ENCODE measurements at regions not wholly inside any gene's neighbourhood (a gene's known extent, or its start where the extent isn't known, plus 50 kb on each side); places are given as distances from the start of the nearest gene placed in this dataset.

DNA sequence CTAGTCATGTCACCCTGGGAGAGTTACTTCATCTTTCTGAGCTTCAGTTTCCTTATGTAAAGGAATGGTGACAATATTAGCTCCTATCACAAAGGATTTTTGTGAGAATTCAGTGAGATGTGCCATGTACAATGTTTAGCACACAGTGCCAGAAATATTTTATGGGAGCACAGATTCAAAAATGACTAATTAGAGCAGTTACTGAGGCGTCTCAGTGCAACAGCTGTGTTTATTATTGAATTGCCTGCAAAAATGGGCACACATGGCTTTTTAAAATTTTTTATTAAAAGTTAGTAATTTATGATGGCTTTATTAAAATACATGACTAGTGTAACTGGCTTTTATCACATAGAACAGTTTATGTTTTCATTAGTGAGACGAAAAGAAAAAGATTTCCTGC lies 134.3 kb upstream of the AHI1 start:
- H3K27me3 Mint-ChIP-seq (ENCODE audit: low read depth), result peaks cover 2% of the 10 kb centered on the region
- no peaks in the 10 kb centered on the region for H3K9me3 Mint-ChIP-seq
- H3K36me3 Mint-ChIP-seq (ENCODE audit: low read depth), result no peaks in the 10 kb centered on the region
- no peak overlapping the region for H3K4me3 Mint-ChIP-seq
- no peaks in the 10 kb centered on the region for H3K4me1 Mint-ChIP-seq
- TF ChIP-seq, protein P1, sequence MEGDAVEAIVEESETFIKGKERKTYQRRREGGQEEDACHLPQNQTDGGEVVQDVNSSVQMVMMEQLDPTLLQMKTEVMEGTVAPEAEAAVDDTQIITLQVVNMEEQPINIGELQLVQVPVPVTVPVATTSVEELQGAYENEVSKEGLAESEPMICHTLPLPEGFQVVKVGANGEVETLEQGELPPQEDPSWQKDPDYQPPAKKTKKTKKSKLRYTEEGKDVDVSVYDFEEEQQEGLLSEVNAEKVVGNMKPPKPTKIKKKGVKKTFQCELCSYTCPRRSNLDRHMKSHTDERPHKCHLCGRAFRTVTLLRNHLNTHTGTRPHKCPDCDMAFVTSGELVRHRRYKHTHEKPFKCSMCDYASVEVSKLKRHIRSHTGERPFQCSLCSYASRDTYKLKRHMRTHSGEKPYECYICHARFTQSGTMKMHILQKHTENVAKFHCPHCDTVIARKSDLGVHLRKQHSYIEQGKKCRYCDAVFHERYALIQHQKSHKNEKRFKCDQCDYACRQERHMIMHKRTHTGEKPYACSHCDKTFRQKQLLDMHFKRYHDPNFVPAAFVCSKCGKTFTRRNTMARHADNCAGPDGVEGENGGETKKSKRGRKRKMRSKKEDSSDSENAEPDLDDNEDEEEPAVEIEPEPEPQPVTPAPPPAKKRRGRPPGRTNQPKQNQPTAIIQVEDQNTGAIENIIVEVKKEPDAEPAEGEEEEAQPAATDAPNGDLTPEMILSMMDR (conservative IDR thresholded peaks at IDR 0.05), result no peak
- no peak for DNase-seq (ENCODE audit: low read depth, low spot score)
- H3K27ac Mint-ChIP-seq (ENCODE audit: unreplicated experiment), result no peak overlapping the region

DNA sequence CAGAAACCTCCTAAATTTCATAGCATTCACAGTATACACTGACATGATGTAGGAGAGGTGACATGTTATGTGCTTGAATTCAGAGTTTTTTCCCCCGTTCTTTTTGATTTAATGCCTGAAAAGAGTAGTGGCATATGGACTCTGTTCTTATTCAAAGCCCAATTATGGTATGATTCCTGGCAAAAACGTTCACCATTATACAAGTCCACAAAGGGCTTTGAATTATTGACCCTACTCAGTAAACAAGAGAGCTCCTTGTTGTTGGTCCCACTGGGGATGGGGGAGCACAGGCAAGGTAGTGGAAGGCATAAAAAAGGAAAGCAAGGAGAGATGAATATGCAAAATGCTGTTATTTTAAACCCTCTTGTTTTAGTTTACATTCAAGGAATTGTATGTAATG lies 136.0 kb upstream of the AHI1 start:
- DNase-seq (ENCODE audit: low read depth, low spot score), result no peak
- Mint-ChIP-seq H3K4me3 (no peak overlapping the region), H3K27me3 (ENCODE audit: low read depth) (peaks cover 2% of the 10 kb centered on the region), H3K27ac (ENCODE audit: unreplicated experiment) (no peak overlapping the region), H3K36me3 (ENCODE audit: low read depth) (no peaks in the 10 kb centered on the region), H3K4me1 (no peaks in the 10 kb centered on the region), H3K9me3 (no peaks in the 10 kb centered on the region)
- TF ChIP-seq, protein P1 (conservative IDR thresholded peaks at IDR 0.05), result no peak

DNA sequence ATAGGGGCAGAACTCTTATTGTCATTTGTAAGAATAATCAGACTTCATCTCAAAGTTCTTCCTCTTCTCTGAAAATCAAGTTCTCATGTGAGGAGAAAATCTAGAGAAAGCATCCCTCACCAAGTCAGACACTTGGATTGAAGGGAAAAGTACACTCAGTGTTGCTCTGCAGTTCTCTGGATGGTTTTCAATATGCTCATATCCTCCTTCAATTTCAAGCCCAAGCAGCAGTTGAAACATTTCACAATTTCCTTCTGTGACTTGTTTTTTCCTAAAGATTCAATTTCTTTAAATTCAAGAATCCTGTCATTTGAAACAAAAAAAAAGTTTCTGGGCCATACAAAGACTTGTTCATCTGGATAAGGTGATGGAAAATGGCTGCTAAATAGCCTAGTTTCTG lies 140.2 kb upstream of the AHI1 start:
- TF ChIP-seq, protein P1 (conservative IDR thresholded peaks at IDR 0.05), result no peak
- no peak for DNase-seq (ENCODE audit: low read depth, low spot score)
- no peaks in the 10 kb centered on the region for H3K9me3 Mint-ChIP-seq
- no peaks in the 10 kb centered on the region for H3K4me1 Mint-ChIP-seq
- no peak overlapping the region for H3K4me3 Mint-ChIP-seq
- H3K36me3 Mint-ChIP-seq (ENCODE audit: low read depth), result no peaks in the 10 kb centered on the region
- no peak overlapping the region for H3K27ac Mint-ChIP-seq (ENCODE audit: unreplicated experiment)
- H3K27me3 Mint-ChIP-seq (ENCODE audit: low read depth), result no peaks in the 10 kb centered on the region

DNA sequence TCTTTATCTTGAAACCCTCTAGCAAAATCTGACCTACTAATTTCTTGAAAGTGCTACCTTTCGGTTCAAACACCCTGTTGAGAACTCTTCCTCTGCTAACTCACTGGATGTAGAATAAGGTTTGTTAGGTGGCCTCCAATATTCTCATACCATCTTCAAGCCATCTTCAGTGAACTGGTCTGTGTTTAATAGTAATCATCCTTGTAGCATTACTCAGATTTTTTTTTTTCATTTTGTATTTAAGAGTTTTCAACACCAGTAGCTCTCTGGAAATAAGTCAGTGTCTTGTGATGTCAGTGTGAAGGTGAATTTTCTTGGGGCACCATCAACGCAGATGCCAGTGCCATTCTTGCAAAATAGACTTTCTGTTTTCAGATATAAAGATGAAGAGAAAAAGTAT lies 140.6 kb upstream of the AHI1 start:
- no peak overlapping the region for H3K4me3 Mint-ChIP-seq
- no peak for DNase-seq (ENCODE audit: low read depth, low spot score)

DNA sequence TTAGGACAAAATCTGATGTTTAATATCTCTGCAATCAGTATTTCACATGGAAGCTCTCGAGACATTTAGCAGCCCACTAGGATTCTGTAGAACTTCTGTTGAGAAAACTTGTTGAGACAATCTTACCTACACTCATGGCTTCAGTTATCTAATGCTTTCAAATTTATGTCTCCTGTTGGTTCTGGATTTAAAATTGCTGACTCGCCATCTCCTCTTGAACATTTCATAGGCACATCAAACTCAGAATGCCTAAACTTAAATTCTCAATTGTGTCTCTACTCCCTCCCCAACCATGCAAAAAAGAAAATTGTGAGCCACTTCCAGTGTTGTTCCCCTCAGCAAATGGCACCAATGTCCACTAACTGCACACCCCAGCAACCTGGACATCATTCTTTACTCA lies 142.5 kb upstream of the AHI1 start:
- Mint-ChIP-seq H3K36me3 (ENCODE audit: low read depth) (no peaks in the 10 kb centered on the region), H3K9me3 (no peaks in the 10 kb centered on the region), H3K27me3 (ENCODE audit: low read depth) (no peaks in the 10 kb centered on the region), H3K4me1 (no peaks in the 10 kb centered on the region), H3K4me3 (no peak overlapping the region), H3K27ac (ENCODE audit: unreplicated experiment) (no peak overlapping the region)
- no peak for DNase-seq (ENCODE audit: low read depth, low spot score)
- TF ChIP-seq, protein P1 (conservative IDR thresholded peaks at IDR 0.05), result no peak

More for the DNA sequence above, 140.6 kb upstream of the AHI1 start:
- H3K27ac Mint-ChIP-seq (ENCODE audit: unreplicated experiment), result no peak overlapping the region
- H3K27me3 Mint-ChIP-seq (ENCODE audit: low read depth), result no peaks in the 10 kb centered on the region
- no peaks in the 10 kb centered on the region for H3K9me3 Mint-ChIP-seq
- no peaks in the 10 kb centered on the region for H3K36me3 Mint-ChIP-seq (ENCODE audit: low read depth)
- TF ChIP-seq, protein P1 (conservative IDR thresholded peaks at IDR 0.05), result no peak
- no peaks in the 10 kb centered on the region for H3K4me1 Mint-ChIP-seq

Measured in neural crest cell (in vitro differentiated cells).